WERI-Rb-1 (cell line): ENCODE measurements at regions not wholly inside any gene's neighbourhood (a gene's known extent, or its start where the extent isn't known, plus 50 kb on each side); places are given as distances from the start of the nearest gene placed in this dataset.

Experiments
- DNase-seq: peaks from one replicate; pipeline ENCODE4 v3.0.0-alpha.2; 2020
- H3K27ac ChIP-seq: fragments of 250-450 bp; sonication (Bioruptor Pico); 2 replicates; pipeline ENCODE4 v1.5.1; 2020; ENCODE audit warnings: mild to moderate bottlenecking, moderate library complexity
- H3K27me3 ChIP-seq: fragments of 250-450 bp; sonication (Bioruptor Pico); 2 replicates; pipeline ENCODE4 v1.5.1; 2021; ENCODE audit warnings: mild to moderate bottlenecking, low read depth, moderate library complexity; ENCODE audit not compliant: insufficient read depth, severe bottlenecking
- H3K36me3 ChIP-seq: fragments of 250-450 bp; sonication (Bioruptor Pico); 2 replicates; pipeline ENCODE4 v1.5.1; 2020; ENCODE audit warnings: mild to moderate bottlenecking, moderate library complexity
- H3K4me3 ChIP-seq: 2 replicates; pipeline ENCODE4 v1.5.1; 2011; ENCODE audit warnings: low read depth, mild to moderate bottlenecking, control low read depth, low read length
- H3K9me3 ChIP-seq: fragments of 250-450 bp; sonication (Bioruptor Pico); 2 replicates; pipeline ENCODE4 v1.5.1; 2021; ENCODE audit warnings: mild to moderate bottlenecking, moderate library complexity; ENCODE audit not compliant: severe bottlenecking
- CTCF ChIP-seq: IDR thresholded peaks from 2 replicates; pipeline ENCODE4 v1.5.1; 2011; ENCODE audit warnings: low read depth, mild to moderate bottlenecking, control low read depth, inconsistent platforms, low read length

- peaks cover 3% of the 10 kb centered on the region for H3K9me3 ChIP-seq
- DNase-seq: no peak
- TF ChIP-seq CTCF: no peak
- H3K27me3 ChIP-seq: no peaks in the 10 kb centered on the region
- H3K36me3 ChIP-seq: no peaks in the 10 kb centered on the region
- no peak overlapping the region for H3K4me3 ChIP-seq
- no peak overlapping the region for H3K27ac ChIP-seq
Observed at GRCh38 chr12:58710901-58711300, 209.4 kb downstream of the LRIG3 start.

DNA sequence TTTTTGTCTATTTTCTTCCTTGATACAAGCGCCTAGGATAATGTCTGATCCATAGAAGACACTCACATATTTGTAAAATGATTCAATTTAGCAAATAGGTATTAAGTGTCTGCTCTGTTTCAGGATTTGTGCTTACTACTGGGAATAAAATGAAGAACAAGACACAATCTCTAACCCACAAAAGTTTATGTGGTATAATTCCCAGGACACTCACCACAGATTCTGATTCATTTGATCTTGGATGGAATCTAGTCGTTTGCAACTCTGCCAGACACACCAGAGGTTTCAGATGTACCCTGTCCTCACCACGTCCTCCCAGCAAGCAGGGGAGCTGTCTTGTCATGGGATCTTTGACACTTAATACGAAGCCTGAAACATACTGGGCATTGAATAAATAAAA, 208.3 kb downstream of the LRIG3 start:
- Histone ChIP-seq H3K27ac (no peak overlapping the region), H3K36me3 (no peaks in the 10 kb centered on the region), H3K27me3 (no peaks in the 10 kb centered on the region), H3K4me3 (no peak overlapping the region), H3K9me3 (peaks cover 3% of the 10 kb centered on the region)
- no peak for DNase-seq
- TF ChIP-seq CTCF: no peak

- TF ChIP-seq CTCF: no peak
- Histone ChIP-seq H3K9me3 (peaks cover 3% of the 10 kb centered on the region), H3K36me3 (no peaks in the 10 kb centered on the region), H3K27me3 (no peaks in the 10 kb centered on the region), H3K27ac (no peak overlapping the region), H3K4me3 (no peak overlapping the region)
- no peak for DNase-seq
Observed at GRCh38 chr12:58712976-58713375, 207.3 kb downstream of the LRIG3 start.

DNA sequence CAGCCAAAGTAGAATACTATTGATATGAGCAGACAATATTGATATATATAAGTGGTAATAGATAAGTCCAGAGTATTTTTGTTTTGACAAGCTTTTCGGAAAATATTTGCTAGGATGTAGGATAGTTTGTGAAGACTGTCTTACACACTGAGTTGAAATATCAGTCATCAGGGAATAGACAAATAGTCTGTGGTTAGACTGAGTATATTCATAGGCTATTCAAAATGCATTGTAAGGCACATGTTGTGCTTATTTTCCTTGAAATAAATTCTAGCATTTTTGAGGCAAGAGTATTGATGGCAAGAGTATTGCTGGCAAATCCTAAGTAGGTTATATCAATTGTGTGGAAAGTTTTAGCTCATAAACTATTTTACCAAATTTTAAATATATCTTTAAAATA, 201.1 kb downstream of the LRIG3 start:
- no peak overlapping the region for H3K27ac ChIP-seq
- no peaks in the 10 kb centered on the region for H3K27me3 ChIP-seq
- H3K36me3 ChIP-seq: no peaks in the 10 kb centered on the region
- TF ChIP-seq CTCF: no peak
- H3K9me3 ChIP-seq: no peaks in the 10 kb centered on the region
- H3K4me3 ChIP-seq: no peak overlapping the region
- no peak for DNase-seq

- no peak overlapping the region for H3K4me3 ChIP-seq
- no peak for DNase-seq
- TF ChIP-seq CTCF: no peak
- H3K36me3 ChIP-seq: no peaks in the 10 kb centered on the region
- no peaks in the 10 kb centered on the region for H3K9me3 ChIP-seq
- H3K27ac ChIP-seq: no peak overlapping the region
- no peaks in the 10 kb centered on the region for H3K27me3 ChIP-seq
Observed at GRCh38 chr12:58720421-58720820, 199.9 kb downstream of the LRIG3 start.

GRCh38 chr12:58725400-58726105, 194.8 kb downstream of the LRIG3 start:
- TF ChIP-seq CTCF: no peak
- Histone ChIP-seq H3K4me3 (no peak overlapping the region), H3K27ac (no peak overlapping the region), H3K27me3 (no peaks in the 10 kb centered on the region), H3K9me3 (no peaks in the 10 kb centered on the region), H3K36me3 (no peaks in the 10 kb centered on the region)
- no peak for DNase-seq
